GM21717 (cell line): ENCODE measurements at regions not wholly inside any gene's neighbourhood (a gene's known extent, or its start where the extent isn't known, plus 50 kb on each side); places are given as distances from the start of the nearest gene placed in this dataset.
"Not testable (repeated sequence)": the region's sequence is repeated elsewhere in the genome, so short reads cannot be mapped to it uniquely, and the experiment has no call there.

Experiments used
- ATAC-seq: cut with Tn5 transposase; IDR thresholded peaks from one replicate; pipeline ENCODE4 v1.9.1; 2021; ENCODE audit warnings: mild to moderate bottlenecking, moderate library complexity; ENCODE audit not compliant: unreplicated experiment

GRCh38 chr16:58824201-58824600 lies 90.1 kb upstream of the GOT2 start:
- ATAC-seq = no peak

- ATAC-seq = no peak
Observed at GRCh38 chr16:58821886-58822285, 87.8 kb upstream of the GOT2 start.

GRCh38 chr16:58820411-58820810 lies 86.3 kb upstream of the GOT2 start:
- no peak for ATAC-seq

GRCh38 chr16:58815181-58815888 lies 81.2 kb upstream of the GOT2 start:
- ATAC-seq = no peak

- ATAC-seq = no peak
Observed at GRCh38 chr16:58814348-58814801, 80.3 kb upstream of the GOT2 start.

GRCh38 chr16:58809213-58809612 lies 75.1 kb upstream of the GOT2 start:
- ATAC-seq = no peak

GRCh38 chr16:58807276-58807675 lies 73.2 kb upstream of the GOT2 start:
- no peak for ATAC-seq

- no peak for ATAC-seq
Observed at GRCh38 chr16:58801838-58802237, 67.7 kb upstream of the GOT2 start.

- ATAC-seq = no peak
Observed at GRCh38 chr16:58797137-58797801, 63.2 kb upstream of the GOT2 start.

GRCh38 chr16:58793366-58793765 lies 59.2 kb upstream of the GOT2 start:
- ATAC-seq = no peak

- ATAC-seq = no peak
Observed at GRCh38 chr16:58792188-58792587, 58.1 kb upstream of the GOT2 start.

GRCh38 chr16:58790816-58791557 lies 56.9 kb upstream of the GOT2 start:
- not testable (repeated sequence) for ATAC-seq

- ATAC-seq = no peak
Observed at GRCh38 chr16:58789351-58789750, 55.2 kb upstream of the GOT2 start.
